Astrocyte of the cerebellum (primary cell): ENCODE measurements at regions not wholly inside any gene's neighbourhood (a gene's known extent, or its start where the extent isn't known, plus 50 kb on each side); places are given as distances from the start of the nearest gene placed in this dataset.
"Not testable (repeated sequence)": the region's sequence is repeated elsewhere in the genome, so short reads cannot be mapped to it uniquely, and the experiment has no call there.

Experiments
- DNase-seq: peaks from one replicate; pipeline ENCODE4 v3.0.0-alpha.2; 2011; ENCODE audit warnings: low read depth
- H3K4me3 ChIP-seq: 2 replicates; pipeline ENCODE4 v1.5.1; 2011; ENCODE audit warnings: mild to moderate bottlenecking, low read depth, low read length, moderate library complexity
- in situ Hi-C: cut with HindIII; loops from 2 replicates; pipeline ENCODE4 v1.10.0; 2017; ENCODE audit warnings: low sequenced_read_pairs

GRCh38 chr9:67452941-67453340 is 405.8 kb upstream of the ANKRD20A1 start:
- DNase-seq, H3K4me3 ChIP-seq, in situ Hi-C loops: not testable (repeated sequence)

- DNase-seq, H3K4me3 ChIP-seq, in situ Hi-C loops: not testable (repeated sequence)
Observed at GRCh38 chr9:67442313-67442712, 416.4 kb upstream of the ANKRD20A1 start.

GRCh38 chr9:67437011-67437410 is 421.7 kb upstream of the ANKRD20A1 start:
- DNase-seq, in situ Hi-C loops, H3K4me3 ChIP-seq: not testable (repeated sequence)

- H3K4me3 ChIP-seq, DNase-seq, in situ Hi-C loops: not testable (repeated sequence)
Observed at GRCh38 chr9:67424881-67425280, 432.5 kb upstream of the SPATA31A3 start.

- DNase-seq, in situ Hi-C loops, H3K4me3 ChIP-seq: not testable (repeated sequence)
Observed at GRCh38 chr9:67423049-67423728, 430.8 kb upstream of the SPATA31A3 start.

- DNase-seq, in situ Hi-C loops, H3K4me3 ChIP-seq: not testable (repeated sequence)
Observed at GRCh38 chr9:67418496-67419079, 426.2 kb upstream of the SPATA31A3 start.

- DNase-seq, in situ Hi-C loops, H3K4me3 ChIP-seq: not testable (repeated sequence)
Observed at GRCh38 chr9:67417341-67417983, 425.1 kb upstream of the SPATA31A3 start.

GRCh38 chr9:67416639-67417038 is 424.3 kb upstream of the SPATA31A3 start:
- H3K4me3 ChIP-seq, in situ Hi-C loops, DNase-seq: not testable (repeated sequence)

- DNase-seq, H3K4me3 ChIP-seq, in situ Hi-C loops: not testable (repeated sequence)
Observed at GRCh38 chr9:67410606-67411220, 418.4 kb upstream of the SPATA31A3 start.

GRCh38 chr9:67403739-67404138 is 411.4 kb upstream of the SPATA31A3 start:
- H3K4me3 ChIP-seq, DNase-seq, in situ Hi-C loops: not testable (repeated sequence)

GRCh38 chr9:67397731-67398130 is 405.4 kb upstream of the SPATA31A3 start:
- DNase-seq, in situ Hi-C loops, H3K4me3 ChIP-seq: not testable (repeated sequence)

- DNase-seq, H3K4me3 ChIP-seq, in situ Hi-C loops: not testable (repeated sequence)
Observed at GRCh38 chr9:67394782-67395181, 402.4 kb upstream of the SPATA31A3 start.

GRCh38 chr9:67394038-67394437 is 401.7 kb upstream of the SPATA31A3 start:
- H3K4me3 ChIP-seq, DNase-seq, in situ Hi-C loops: not testable (repeated sequence)

GRCh38 chr9:67369664-67370063 is 377.3 kb upstream of the SPATA31A3 start:
- H3K4me3 ChIP-seq, DNase-seq, in situ Hi-C loops: not testable (repeated sequence)

- DNase-seq, in situ Hi-C loops, H3K4me3 ChIP-seq: not testable (repeated sequence)
Observed at GRCh38 chr9:67362325-67362724, 370.0 kb upstream of the SPATA31A3 start.

- DNase-seq, H3K4me3 ChIP-seq, in situ Hi-C loops: not testable (repeated sequence)
Observed at GRCh38 chr9:67353961-67354360, 361.6 kb upstream of the SPATA31A3 start.

GRCh38 chr9:67349424-67349759 is 357.0 kb upstream of the SPATA31A3 start:
- in situ Hi-C loops, H3K4me3 ChIP-seq: not testable (repeated sequence)

More at GRCh38 chr9:67349424-67349759, 357.0 kb upstream of the SPATA31A3 start:
- DNase-seq: not testable (repeated sequence)
